ENCODE measurements at regions not wholly inside any gene's neighbourhood (a gene's known extent, or its start where the extent isn't known, plus 50 kb on each side); places are given as distances from the start of the nearest gene placed in this dataset.
"Not testable (repeated sequence)": the region's sequence is repeated elsewhere in the genome, so short reads cannot be mapped to it uniquely, and the experiment has no call there.

DNA sequence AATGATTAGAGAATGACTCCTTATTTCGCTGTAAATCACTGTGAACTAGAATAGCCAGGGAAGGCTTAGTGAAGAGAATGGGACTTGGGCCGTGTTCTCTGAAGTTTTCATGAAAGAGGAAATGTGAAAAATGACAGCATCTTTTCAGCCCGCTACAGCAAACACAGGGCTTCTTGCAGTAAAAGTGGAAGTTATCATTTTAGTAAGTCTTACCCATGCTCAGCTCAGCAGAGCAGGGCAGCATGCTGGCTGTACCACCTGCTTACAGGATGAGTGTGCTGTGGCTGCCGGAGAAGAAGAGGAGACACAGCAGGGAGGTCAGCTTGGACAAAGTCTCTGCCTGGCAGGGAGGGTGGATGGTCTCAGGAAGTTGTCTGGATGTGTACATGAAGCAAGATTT is 300.7 kb upstream of the DLGAP1 start:
- peak; percentile 2 for DNase-seq

DNA sequence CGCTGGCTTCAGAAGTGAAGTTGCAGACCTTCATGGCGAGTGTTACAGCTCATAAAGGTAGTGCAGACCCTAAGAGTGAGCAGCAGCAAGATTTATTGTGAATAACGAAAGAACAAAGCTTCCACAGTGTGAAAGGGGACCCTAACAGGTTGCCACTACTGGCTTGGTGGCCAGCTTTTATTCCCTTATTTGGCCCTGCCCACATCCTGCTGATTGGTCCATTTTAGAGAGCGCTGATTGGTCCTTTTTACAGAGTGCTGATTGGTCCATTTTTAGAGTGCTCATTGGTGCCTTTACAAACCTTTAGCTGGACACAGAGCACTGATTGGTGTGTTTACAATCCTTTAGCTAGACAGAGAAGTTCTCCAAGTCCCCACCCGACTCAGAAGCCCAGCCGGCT is 298.0 kb upstream of the DLGAP1 start:
- DNase-seq, result not testable (repeated sequence)

DNA sequence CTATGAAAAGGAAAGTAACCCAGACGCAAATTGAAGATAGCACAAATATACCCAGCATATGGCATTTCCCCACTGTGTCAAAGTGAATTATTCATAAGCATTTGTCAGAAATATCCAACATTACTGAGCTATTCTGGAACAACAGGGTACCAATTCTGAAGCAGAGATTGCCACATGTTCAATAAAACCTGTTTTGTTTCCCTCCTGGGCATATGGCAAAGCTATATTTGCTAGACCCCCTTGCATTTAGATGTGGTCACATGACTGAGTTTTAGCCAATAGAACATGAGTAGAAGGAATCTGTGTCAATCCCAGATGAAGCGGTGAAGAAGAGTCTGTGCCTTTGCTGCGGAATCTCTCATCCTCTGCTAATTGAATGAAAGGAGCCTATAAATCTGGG is 296.4 kb upstream of the DLGAP1 start:
- no peak for DNase-seq

DNA sequence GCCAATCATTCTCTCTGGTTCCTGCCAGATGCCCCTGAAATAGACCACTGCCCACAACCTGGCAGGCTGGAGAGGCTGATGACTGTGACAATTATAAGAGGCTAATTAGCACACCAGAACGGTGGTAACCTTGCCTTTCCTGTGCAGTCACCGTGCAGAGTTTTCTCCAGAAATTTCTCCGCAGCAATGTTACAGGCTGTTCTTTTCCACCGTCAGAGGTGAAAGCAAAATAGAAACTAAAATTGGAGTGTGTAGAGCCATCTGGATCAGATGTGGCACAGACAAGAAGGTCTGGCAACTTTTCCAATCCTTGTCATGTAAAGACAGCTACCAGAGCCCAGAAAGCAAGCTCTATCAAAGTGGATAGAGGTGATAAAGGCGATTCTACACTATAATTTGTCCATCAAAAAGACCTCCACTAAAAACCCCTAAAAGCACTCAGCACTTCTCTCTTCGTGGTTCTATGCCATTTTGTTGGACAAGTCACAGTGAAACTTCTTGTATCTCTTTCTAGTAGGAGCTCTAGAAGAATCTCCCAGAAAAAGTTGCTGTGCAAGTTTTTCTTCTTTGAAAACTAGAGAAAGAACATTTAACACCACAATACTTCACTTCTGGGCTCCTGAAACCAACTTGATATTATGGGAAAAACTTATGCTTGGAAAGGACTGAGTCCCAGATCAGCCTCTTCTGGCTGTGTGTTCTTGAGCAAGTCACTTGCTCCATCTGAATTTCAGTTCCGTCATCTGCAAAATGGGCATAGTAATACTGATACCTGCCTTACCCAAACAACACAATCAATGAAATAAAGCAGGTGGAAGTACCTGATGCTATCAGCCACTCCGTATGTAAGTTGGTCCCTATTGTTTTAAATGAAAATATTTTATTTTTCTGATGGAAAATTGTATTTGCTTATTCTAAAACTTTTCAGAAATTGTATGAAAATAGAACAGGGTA is 295.6 kb upstream of the DLGAP1 start:
- no peak for DNase-seq

DNA sequence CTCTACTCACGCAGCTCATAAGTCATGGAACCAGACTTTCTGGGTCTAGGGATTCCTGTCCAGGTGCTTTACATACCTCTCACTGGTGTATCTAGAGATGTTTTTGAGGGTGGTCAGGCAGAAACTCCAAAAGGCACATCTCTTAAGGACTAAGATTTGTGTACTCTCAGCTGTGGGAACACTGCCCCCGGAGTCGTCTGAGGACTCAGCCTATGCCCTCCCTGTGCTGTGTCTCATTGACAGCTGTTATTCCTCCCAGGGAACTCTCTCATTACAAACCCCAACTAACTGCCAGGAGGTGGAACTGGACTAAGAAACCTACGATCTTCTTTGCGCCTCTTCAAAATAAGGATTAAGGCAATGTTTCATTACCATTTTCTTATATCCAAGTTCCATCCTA is 293.9 kb upstream of the DLGAP1 start:
- DNase-seq, result no peak

DNA sequence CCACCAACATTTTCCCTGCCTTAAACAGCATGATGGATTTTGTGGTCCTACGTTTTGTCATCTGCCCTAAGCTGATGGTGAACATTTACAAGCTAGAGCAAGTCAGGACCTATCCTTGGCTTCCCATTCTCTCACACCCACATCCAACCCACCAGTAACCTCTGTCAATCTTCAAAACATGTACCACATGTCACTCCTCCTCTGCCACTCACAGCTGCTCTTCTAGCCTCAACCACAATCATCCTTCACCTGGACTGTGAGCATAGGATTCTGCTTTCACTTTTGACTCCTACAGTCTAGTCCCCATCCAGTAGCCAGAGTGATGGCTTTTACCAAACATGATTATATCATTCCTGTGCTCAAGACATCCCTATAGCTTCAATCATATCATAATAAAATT is 279.8 kb upstream of the DLGAP1 start:
- DNase-seq, result no peak

DNA sequence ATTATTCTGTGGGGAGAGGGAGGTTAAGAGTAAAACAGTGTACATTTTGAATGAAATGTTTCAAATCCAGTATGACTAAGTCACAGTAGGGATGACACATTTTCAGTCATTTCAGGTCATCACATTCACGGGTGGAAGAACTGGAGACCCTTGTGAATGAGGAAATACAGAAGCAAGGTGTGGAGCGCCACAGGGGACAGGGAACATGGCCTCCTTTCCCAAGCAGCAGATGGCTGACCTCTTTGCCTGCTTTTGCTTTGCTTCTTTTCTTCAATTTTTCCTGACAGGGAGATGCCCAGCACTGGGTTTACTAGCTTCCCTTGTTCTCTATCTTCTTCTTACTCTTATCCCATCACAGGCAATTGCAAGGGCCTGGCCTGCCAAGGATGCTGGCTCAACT is 278.9 kb upstream of the DLGAP1 start:
- no peak for DNase-seq

DNA sequence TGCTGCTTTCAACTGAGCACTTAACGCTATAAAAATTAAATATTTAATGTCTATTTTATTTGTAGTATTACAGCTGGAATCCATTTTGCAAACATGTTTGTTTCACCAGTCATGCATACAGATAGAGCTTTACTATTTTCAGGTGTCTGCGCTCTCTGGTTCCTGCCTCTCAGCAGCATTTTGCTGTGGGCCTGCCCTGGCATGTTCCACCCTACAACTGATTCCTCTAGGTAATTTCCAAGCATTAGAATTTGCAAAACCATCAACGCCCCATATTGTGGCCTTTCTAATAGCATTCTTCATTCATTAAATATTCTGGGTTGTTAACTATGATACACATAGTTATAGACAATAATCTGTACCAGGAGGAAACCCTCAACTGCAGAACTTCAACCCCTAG is 266.4 kb upstream of the DLGAP1 start:
- no peak for DNase-seq

DNA sequence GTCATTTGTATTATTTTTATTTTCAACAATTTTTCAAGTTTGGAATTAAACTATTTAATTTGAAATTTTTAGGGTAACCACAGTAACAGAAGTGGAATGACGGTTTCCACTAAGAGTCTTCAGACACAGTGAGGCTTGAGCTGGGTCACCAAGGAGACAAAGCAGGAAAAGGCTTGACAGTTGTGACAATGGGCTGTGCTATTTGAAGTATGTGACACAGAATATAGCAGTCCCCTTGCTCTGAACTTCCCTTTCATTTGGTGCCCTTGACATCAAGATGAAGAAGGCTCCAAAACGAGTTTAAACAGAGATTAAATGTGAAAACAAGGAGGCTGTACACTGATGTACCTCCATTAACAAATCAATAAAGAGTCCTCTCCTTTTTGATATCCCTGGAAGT is 265.4 kb upstream of the DLGAP1 start:
- DNase-seq, result no peak

DNA sequence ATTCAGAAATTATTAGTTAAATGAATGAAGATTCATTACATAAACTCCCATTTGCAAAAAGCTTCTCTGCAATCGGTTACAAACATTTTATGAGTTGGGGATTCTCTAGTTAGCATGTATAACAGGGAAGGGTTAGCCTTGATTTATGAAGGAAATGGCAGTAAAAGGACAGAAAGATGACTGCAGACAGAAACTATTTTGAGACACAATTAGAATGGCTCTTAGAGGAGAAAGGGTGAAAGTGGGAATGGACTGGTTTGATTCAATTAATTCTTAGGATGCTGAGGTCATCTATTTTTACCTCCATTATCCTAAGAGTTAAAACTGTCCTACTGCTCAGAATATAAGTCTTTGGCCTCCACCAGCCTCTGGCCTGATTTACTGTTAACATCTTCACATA is 250.8 kb upstream of the DLGAP1 start:
- DNase-seq, result no peak

DNA sequence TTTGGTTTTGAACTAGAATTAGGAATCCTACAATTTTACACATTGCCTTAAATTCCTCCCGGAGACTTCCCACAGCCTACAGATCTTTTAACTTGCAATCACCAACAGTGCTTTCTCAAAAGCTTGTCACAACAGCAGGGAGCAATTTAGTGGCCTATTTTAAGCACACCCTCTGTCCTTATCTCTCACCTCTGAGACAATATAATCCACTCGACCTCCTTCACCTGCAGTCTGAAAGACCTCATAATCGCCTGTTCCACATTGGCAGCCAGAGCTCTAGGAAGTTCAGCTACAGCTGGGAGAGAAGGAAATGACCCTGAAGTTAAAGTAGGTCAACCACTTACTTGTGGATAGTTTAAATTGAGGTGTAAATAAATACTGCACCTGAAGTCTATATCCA is 249.7 kb upstream of the DLGAP1 start:
- DNase-seq, result no peak

DNA sequence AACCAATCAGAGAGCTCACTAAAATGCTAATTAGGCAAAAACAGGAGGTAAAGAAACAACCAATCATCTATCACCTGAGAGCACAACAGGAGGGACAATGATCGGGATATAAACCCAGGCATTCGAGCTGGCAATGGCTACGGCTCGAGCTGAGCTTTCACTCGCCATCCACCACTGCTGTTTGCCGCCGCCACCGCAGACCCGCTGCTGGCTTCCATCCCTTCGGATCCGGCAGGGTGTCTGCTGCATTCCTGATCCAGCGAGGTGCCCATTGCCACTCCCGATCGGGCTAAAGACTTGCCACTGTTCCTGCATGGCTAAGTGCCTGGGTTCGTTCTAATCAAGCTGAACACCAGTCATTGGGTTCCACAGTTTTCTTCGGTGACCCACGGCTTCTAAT is 236.7 kb upstream of the DLGAP1 start:
- no peak for DNase-seq

DNA sequence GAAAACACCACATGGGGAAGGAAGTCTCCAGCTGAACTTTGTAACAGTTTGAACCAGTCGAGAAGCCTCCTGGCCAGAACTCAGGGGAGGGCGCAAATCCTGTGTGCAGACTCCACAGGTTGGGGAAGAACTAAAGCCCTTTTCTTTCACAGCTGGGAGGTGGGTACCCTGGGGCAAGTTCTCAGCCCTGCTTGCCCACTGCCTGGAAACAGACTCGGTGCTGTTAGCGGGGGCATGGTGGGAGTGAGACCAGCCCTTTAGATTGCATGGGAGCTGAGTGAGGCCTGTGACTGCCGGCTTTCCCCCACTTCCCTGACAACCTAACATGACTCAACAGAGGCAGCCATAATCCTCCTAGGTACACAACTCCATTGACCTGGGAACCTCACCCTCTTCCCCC is 223.6 kb upstream of the DLGAP1 start:
- not testable (repeated sequence) for DNase-seq

DNA sequence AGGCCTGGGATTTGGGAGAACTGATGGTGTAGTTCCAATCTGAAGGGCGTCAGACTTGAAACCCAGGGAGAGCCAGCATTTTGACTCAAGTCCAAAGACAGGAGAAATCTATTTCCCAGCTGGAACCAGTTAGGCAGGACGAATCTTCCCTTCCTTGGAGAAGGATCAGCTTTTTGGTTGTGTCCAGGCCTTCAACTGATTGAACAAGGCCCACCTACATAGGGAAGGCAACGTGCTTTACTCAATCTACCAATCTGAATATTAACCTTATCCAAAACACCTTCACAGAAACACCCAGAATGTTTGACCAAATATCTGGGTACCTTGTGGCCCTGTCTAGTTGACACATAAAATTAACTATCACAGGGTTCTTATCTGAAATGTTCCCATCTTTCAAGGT is 221.9 kb upstream of the DLGAP1 start:
- DNase-seq, result no peak

DNA sequence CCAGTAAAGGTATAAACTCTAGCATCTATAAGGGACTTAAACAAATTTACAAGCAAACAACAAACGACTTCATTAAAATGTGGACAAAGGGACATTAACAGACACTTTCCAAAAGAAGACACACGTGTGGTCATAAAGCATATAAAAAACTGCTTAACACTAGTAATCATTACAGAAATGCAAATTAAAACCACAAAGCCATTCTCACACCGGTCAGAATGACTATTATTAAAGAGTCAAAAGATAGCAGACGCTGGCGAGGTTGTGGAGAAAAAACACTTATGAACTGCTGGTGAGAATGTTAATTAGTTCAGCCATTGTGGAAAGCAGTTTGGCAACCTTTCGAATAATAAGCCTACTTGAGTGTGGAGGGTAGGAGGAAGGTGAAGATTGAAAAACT is 217.1 kb upstream of the DLGAP1 start:
- DNase-seq, result no peak

DNA sequence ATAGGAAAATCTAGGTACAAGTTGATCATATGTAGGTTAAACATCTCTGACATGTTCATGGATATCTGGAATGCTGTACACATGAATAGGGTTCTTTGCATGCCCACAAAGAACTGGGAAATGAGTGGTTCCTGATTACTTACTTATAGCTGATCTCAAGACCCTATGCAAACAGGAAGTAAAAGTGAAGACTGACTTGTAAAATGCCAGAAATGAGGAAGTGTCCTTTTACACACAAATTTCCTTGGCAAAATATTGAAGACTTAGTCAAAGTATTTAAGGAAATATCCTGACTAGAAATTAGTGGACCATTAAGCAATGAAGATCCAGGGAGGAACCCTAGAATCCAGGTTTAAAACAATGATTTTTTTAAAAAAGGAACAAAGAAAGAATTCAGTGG is 203.7 kb upstream of the DLGAP1 start:
- peak; percentile 62 for DNase-seq

DNA sequence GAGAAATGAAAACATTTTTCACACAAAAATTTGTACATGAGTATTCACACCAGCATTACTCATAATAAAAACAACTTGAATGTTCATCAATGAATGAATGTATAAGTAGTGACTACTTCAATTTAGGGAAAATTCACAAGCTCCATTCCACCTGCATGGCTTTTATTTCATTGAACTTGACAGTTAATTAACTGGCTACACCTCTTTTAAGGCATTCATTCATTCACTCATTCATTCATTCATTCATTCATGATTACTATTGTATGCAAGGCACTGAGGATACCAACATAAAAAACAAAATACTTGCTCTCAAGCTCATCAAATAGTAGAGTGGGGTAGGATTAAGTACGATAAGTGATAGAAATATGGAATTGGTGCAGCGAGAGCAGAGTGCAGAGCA is 198.3 kb upstream of the DLGAP1 start:
- no peak for DNase-seq

DNA sequence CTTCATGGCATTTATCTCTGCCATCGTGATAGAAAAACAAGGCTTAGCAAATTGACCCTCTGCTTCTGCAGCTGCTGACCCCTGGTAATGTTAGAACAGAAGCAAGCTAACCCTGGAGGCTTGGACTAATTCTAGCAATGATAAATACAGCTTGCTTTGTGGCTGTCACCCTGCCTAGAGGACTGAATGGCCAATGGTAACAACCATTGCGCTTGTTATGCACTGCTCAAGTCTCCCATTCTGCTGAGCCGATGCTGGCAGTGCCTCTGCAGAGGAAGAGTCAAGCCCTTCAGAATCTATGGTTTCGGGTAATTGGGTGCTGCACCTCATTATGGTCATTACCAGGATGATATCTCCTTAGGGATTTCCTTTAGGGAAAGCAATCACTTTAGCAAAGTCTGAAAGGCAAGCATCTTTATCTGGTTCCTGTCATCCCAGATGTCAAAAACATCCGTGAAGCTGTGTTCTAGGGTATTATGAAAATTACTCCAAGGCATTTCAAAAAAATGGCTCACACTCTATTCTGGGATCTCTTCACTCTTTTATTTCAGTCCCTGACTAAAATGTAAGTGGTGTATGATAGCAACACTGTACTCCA is 186.8 kb upstream of the DLGAP1 start:
- DNase-seq, result no peak

DNA sequence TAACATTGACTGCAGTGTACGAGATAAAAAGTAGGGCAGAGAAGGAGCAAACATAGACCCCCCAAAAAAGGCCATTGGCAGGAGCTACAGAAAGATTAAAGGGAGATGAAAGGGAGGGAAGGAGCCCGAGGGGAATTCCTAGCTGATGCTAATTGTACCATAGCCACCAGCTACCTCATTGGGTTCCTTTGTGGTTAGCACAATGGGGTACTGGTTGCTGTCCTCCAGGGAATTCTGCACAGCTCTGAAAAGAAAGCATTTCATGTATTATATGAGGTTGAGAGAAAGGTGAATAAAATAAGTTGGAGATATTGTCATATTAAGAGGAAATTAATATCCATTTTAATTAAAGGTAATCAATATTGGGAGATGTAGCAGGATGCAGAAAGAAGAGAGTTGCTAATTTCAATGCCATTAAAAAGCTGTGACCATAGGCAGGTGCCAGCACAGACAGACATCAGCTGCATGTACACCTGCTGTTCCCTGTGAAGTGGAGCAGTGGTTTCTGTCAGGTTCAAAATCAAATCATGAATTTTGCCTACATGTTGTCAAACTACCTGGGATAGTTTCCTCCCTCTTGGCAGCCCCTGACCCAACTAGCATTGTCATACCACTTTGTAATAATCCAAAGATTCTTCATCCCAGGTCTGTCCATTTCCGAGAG is 185.4 kb upstream of the DLGAP1 start:
- no peak for DNase-seq

DNA sequence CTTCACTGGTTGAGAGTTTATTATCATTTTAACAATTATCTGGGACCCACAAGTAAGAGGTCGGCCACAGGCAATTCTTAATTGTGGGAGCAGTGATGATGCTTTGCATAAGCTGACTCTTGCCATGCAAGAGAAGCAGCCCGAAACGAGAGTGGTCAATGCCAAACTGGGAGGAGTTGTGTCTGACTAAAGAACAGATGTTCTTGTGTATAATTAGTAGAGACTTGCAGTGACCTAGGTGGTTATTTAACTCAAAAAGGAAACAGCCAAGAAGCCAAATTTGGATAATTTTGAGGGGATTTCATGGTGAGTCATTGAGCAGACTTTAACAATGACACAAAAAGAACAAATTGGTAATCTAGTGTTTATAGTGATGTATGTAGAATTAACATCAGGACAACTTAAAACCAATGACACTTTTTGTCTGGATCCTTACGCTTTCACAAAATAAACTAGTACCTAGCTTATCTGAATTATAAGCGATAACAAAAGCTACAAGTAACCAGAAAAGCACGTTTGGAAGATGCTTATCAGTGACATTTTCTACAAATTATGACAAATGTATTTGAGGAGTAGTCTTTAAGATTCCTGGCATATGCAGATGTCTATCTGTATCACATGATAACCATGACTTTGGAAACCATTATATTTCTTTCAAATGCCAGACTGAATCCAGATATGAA is 184.7 kb upstream of the DLGAP1 start:
- DNase-seq, result no peak

DNA sequence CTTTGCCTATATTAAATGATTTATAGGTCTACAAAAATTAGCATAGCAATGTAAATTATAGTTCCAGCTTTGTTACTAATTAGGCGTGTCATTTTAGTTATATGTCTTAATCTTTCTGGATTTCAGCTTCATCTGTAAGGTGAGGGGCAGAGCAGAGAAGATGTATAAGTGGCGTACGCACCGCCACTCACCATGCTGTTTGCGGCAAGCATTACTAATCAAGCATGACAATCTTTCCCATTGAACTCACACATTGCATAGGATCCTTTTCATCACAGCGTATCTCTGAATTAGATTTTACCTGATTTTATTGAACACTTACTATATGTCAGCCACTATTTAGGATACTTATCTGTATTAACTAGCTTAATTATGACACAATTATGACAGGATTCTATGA is 183.6 kb upstream of the DLGAP1 start:
- DNase-seq, result no peak

DNA sequence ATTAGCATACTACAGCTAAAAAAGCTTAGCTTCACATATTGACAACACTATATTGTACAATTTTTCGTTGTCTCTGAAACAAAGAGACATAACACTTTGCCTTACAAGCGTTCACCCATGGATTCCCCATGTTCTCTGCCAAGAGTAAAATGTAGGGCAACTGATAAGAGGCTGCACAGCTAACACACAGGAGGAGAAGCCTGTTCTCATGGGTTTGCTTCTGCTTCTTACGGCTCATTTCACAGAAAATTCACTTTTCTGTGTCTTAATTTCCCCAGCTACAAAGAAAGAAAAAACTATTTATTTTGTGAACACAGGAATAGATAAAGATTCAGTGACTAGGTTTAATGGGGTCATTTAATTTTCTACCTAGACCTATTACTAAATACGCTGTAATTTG is 182.8 kb upstream of the DLGAP1 start:
- no peak for DNase-seq

DNA sequence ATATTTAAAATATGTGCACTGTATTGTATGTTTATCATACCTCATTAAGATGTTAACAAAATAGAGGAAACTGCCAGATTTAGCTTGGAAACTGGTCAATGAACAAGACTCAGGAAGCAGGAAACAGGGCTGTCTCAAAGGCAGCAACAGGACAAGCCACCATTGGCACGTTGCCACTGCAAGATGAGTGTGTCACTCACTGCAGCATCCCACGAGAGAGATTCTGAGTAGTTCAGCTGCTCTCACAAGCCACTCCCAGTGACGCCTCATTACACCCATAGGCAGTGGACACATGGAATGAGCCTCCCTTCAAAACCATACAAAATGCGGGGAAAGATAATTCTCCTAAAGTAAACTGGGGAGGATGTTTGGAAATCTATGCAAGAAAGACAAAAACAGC is 181.9 kb upstream of the DLGAP1 start:
- no peak for DNase-seq

DNA sequence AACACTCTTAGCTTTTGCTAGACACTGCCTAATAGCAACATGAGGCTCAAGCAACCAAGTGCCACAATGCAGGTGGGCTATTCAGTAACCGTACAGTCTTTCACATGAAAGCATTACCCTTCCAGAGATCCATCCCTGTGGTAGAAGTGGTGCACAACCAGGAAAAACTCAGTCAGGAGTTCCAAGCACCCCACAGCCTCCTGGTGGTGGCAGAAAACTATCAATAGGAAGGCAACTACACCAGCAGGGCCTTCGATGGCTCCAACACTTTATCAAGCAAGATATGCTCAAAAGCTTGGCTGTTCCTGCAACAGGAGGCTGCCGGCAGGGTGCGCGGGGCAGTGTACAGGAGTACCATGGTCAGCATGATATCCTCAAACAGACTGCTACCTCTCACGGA is 176.1 kb upstream of the DLGAP1 start:
- no peak for DNase-seq
